ENCODE measurements at regions not wholly inside any gene's neighbourhood (a gene's known extent, or its start where the extent isn't known, plus 50 kb on each side); places are given as distances from the start of the nearest gene placed in this dataset.

DNA sequence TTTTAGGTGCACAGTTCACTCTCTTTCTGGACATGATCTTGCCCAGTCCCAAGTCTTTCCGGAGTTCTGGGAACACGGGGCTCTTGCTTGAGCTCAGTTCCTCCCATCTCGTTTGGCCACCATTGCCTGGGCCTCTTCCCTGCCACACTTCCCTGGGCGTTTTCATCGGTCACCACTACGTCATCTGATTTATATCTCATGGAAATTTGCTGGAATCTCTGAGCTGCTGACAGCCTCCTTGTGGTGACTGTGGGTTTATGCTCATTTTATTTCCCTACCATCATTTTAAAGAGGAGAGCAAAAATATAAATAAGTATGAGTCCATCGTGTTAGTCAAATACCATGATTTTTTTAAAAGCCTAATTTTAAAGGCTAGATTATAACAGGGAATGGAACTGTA lies 449.1 kb upstream of the KAZN start:
- POLR2A ChIA-PET = no interaction called here
- in situ Hi-C loops (cut with HindIII; ENCODE audit: extremely low pct_ligation_motif_present, low pct_unique_long_range_greater_than_20kb) (no loop called here), intact Hi-C loops (cut with micrococcal nuclease; ENCODE audit: unreplicated experiment) (no loop called here)
- no peaks in the 10 kb centered on the region for H3K79me2 ChIP-seq (ENCODE audit: insufficient read depth, low read length)
- TF ChIP-seq CREB1 (IDR thresholded peaks at IDR 0.05) (peak; percentile 24; the same call in 1 of the 2 replicates), CREB1 (CRISPR knock-in tag; IDR thresholded peaks at IDR 0.05) (no peak), KMT2A (CRISPR knock-in tag; IDR thresholded peaks at IDR 0.05) (no peak), ATF6 (CRISPR knock-in tag; conservative IDR thresholded peaks at IDR 0.05) (no peak), RBAK (CRISPR knock-in tag; IDR thresholded peaks at IDR 0.05) (no peak), TERF1 (CRISPR knock-in tag; IDR thresholded peaks at IDR 0.05) (no peak)
- no peaks in the 10 kb centered on the region for H4K20me1 ChIP-seq (ENCODE audit: insufficient read depth, low read length)
- no peak overlapping the region for H3K9ac ChIP-seq (ENCODE audit: insufficient read depth, low read depth, low read length)
- no peaks in the 10 kb centered on the region for H3K36me3 ChIP-seq (replicated peaks in 1 of 2; ENCODE audit: control insufficient read depth in 1 of 2, insufficient read depth in 2 of 2, low read length in 2 of 2)
- no peaks in the 10 kb centered on the region for H3K4me1 ChIP-seq (ENCODE audit: insufficient read depth, low read length)
- peaks cover 1% of the 10 kb centered on the region; the same call in 1 of the 2 replicates for H3K9me3 ChIP-seq (ENCODE audit: low read length)
- CTCF ChIA-PET (ENCODE audit: low intra/inter-chr PET ratio, low total read pairs) = no interaction called here
- BruUV-seq (replicated peaks) = no TSS peak
- H3K27ac ChIP-seq (ENCODE audit: extremely low read length, insufficient read depth, low read length) = no peak overlapping the region
- H3K4me2 ChIP-seq (ENCODE audit: low read depth, low read length) = no peak overlapping the region
- no peak overlapping the region for H2AFZ ChIP-seq (ENCODE audit: low read length)
- no peak overlapping the region for H3K4me3 ChIP-seq (replicated peaks in 1 of 3; ENCODE audit: insufficient read depth in 1 of 3, low read depth in 2 of 3, low read length in 3 of 3)
- ATAC-seq = no peak
- no peak for DNase-seq (ENCODE audit: low spot score)
- WGBS (ENCODE audit: low lambda C conversion rate) = 31% methylated on average over 7 of the region's 7 CpGs
- no peak for FAIRE-seq
- no peaks in the 10 kb centered on the region for H3K27me3 ChIP-seq (ENCODE audit: control insufficient read depth in 1 of 2, insufficient read depth in 2 of 2, low read length in 2 of 2)

GRCh38 chr1:14156543-14156942 lies 441.9 kb upstream of the KAZN start:
- Histone ChIP-seq H4K20me1 (ENCODE audit: insufficient read depth, low read length) (no peaks in the 10 kb centered on the region), H3K4me1 (ENCODE audit: insufficient read depth, low read length) (no peaks in the 10 kb centered on the region), H3K9me3 (ENCODE audit: low read length) (peaks cover 67% of the 10 kb centered on the region), H2AFZ (ENCODE audit: low read length) (no peak overlapping the region), H3K27me3 (ENCODE audit: control insufficient read depth in 1 of 2, insufficient read depth in 2 of 2, low read length in 2 of 2) (no peaks in the 10 kb centered on the region), H3K4me2 (ENCODE audit: low read depth, low read length) (no peak overlapping the region), H3K27ac (ENCODE audit: extremely low read length, insufficient read depth, low read length) (no peak overlapping the region), H3K4me3 (replicated peaks in 1 of 3; ENCODE audit: insufficient read depth in 1 of 3, low read depth in 2 of 3, low read length in 3 of 3) (no peak overlapping the region), H3K36me3 (replicated peaks in 1 of 2; ENCODE audit: control insufficient read depth in 1 of 2, insufficient read depth in 2 of 2, low read length in 2 of 2) (no peaks in the 10 kb centered on the region), H3K79me2 (ENCODE audit: insufficient read depth, low read length) (no peaks in the 10 kb centered on the region), H3K9ac (ENCODE audit: insufficient read depth, low read depth, low read length) (no peak overlapping the region)
- ChIA-PET POLR2A (no interaction called here), CTCF (ENCODE audit: low intra/inter-chr PET ratio, low total read pairs) (no interaction called here)
- WGBS (ENCODE audit: low lambda C conversion rate) = 65% methylated on average over 4 of the region's 4 CpGs
- intact Hi-C loops (cut with micrococcal nuclease; ENCODE audit: unreplicated experiment) (no loop called here), in situ Hi-C loops (cut with HindIII; ENCODE audit: extremely low pct_ligation_motif_present, low pct_unique_long_range_greater_than_20kb) (no loop called here)
- ATAC-seq = no peak
- no TSS peak for BruUV-seq (replicated peaks)
- no peak for FAIRE-seq
- no peak for DNase-seq (ENCODE audit: low spot score)
- TF ChIP-seq ZFP36 (IDR thresholded peaks at IDR 0.05; ENCODE audit: borderline replicate concordance, low read depth, low read length, partially characterized antibody) (no peak), PHF20 (CRISPR knock-in tag; IDR thresholded peaks at IDR 0.05) (no peak), ZFP91 (CRISPR knock-in tag; IDR thresholded peaks at IDR 0.05; ENCODE audit: borderline replicate concordance) (no peak), MED1 (CRISPR knock-in tag; IDR thresholded peaks at IDR 0.05) (no peak), ZNF776 (CRISPR knock-in tag; IDR thresholded peaks at IDR 0.05) (no peak)
